LNCAP (cell line): ENCODE measurements at regions not wholly inside any gene's neighbourhood (a gene's known extent, or its start where the extent isn't known, plus 50 kb on each side); places are given as distances from the start of the nearest gene placed in this dataset.

Experiments
- TF ChIP-seq, protein P1 (sequence below): fragments of 450-650 bp; IDR thresholded peaks from 2 replicates; pipeline ENCODE4 v1.5.1; 2017; ENCODE audit warnings: mild to moderate bottlenecking

GRCh38 chr3:159902546-159903314 is 85.9 kb upstream of the IL12A start:
- TF ChIP-seq, protein P1, sequence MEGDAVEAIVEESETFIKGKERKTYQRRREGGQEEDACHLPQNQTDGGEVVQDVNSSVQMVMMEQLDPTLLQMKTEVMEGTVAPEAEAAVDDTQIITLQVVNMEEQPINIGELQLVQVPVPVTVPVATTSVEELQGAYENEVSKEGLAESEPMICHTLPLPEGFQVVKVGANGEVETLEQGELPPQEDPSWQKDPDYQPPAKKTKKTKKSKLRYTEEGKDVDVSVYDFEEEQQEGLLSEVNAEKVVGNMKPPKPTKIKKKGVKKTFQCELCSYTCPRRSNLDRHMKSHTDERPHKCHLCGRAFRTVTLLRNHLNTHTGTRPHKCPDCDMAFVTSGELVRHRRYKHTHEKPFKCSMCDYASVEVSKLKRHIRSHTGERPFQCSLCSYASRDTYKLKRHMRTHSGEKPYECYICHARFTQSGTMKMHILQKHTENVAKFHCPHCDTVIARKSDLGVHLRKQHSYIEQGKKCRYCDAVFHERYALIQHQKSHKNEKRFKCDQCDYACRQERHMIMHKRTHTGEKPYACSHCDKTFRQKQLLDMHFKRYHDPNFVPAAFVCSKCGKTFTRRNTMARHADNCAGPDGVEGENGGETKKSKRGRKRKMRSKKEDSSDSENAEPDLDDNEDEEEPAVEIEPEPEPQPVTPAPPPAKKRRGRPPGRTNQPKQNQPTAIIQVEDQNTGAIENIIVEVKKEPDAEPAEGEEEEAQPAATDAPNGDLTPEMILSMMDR: no peak

- TF ChIP-seq, protein P1: no peak
Observed at GRCh38 chr3:159904455-159904854, 84.2 kb upstream of the IL12A start.

GRCh38 chr3:159904911-159905310 is 83.7 kb upstream of the IL12A start:
- TF ChIP-seq, protein P1: no peak

DNA sequence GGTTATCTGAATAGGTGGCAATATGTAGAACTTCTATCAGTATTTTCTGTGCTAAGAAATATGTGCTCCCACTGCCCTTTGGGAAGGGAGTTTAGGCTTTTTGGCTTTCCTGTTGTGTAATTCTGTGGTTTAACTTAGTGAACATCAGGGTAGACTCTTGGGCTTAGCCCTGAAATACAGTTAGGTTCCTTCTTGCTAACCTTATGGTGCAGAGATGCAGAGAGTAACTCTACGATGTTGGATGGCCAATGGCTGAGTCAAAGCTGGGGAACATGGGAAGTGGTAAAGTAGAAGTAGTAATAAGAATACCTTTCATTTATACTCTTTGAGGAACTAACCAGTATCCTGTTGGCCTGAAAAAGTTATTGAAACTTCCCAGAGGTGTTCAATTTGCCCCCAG is 80.8 kb upstream of the IL12A start:
- TF ChIP-seq, protein P1: no peak

DNA sequence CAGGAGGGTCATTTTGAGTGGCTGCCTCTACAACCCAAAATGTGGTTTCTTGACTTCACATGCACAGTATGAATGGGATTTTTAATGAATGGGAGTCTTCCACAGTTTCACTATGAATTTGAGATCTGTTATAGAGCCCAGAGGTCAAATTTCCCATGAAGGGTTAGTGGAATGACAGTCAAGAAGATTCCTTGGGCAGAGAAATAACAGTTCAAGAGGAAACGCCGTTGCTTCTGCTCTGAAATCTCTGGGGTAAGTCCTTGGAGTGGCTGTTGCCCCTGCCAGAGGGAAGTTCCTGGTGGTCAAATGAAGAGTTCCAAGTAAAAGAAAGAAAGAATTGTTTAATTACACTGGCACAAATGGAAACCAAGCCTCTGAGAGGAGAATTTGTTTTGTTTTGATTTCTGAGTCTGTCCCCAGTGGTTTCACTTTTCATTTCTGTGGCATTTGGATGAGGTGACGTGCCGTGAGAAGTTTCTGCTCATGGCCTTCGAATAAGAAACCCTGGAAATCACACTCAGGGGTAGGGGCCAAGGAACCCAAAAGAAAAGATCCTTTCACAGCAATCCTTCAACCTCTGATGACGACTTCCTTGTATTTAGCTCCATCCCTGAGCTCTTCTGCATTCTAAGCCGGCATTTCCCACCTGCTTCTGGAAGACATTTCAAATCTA is 77.5 kb upstream of the IL12A start:
- TF ChIP-seq, protein P1: no peak

- TF ChIP-seq, protein P1: no peak
Observed at GRCh38 chr3:159911664-159912037, 77.0 kb upstream of the IL12A start.

DNA sequence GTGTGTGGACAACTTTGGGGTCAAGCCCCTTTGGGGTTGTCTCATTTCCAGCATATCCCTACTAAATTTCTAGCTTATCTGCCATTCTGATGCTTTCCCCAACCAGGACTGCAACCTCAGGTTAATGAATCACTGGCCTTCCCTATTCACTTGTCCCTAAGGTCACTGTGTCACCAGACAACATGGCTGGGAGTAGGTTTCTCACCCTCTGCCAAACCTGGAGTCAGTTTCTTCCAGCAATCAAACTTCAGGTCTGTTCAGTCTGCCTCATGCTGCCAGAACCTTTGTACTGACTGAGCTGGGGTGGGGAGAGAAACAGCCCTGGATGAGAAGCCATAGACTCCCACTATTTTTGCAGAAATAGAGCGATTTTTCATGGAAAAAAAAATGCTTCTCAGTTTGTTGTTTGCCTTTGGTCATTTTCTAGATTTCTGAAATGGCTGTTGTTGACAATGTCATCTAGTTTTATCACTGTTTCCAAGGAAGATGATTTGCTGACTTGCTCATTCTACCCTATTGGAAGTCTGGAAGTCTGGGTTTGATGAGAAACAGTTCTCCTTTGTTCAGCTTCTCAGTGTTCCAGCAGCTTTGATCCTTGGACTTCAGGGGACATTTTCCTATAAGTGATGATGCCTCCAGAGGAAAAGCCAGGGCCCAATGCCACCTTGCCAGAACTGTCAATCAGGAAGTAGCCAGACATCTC is 74.8 kb upstream of the IL12A start:
- TF ChIP-seq, protein P1: no peak
